Sigmoid colon (tissue), 6 donors: ENCODE measurements at regions not wholly inside any gene's neighbourhood (a gene's known extent, or its start where the extent isn't known, plus 50 kb on each side); places are given as distances from the start of the nearest gene placed in this dataset.

Source experiments
- DNase-seq: peaks from one replicate; pipeline ENCODE4 v3.0.0-alpha.2; 2019
- H3K27ac ChIP-seq, 4 donors: fragments of 200-600 bp; sonication (generic); one replicate each; pipeline ENCODE4 v1.5.1; 2016 to 2019; ENCODE audit warnings: mild to moderate bottlenecking in 1 of 4
- H3K27me3 ChIP-seq, 3 donors: fragments of 200-600 bp; sonication (generic); one replicate each; pipeline ENCODE4 v1.5.1; 2019; ENCODE audit warnings: mild to moderate bottlenecking in 1 of 3
- H3K36me3 ChIP-seq, 4 donors: fragments of 200-600 bp; sonication (generic); one replicate each; pipeline ENCODE4 v1.5.1; 2016 to 2019
- H3K4me1 ChIP-seq, 4 donors: fragments of 200-600 bp; sonication (generic); one replicate each; pipeline ENCODE4 v1.5.1; 2017 to 2019
- H3K4me3 ChIP-seq, 4 donors: fragments of 200-600 bp; sonication (generic); one replicate each; pipeline ENCODE4 v1.5.1; 2017 to 2019; ENCODE audit warnings: mild to moderate bottlenecking in 2 of 4, moderate library complexity in 1 of 4
- H3K9me3 ChIP-seq, 4 donors: fragments of 200-600 bp in 3 of 4; sonication (generic) in 3 of 4; one replicate each; pipeline versions ENCODE4 v1.5.1 to v1.6.1; 2013 to 2019
- EP300 ChIP-seq, 4 donors: sonication (generic); formaldehyde crosslinking; IDR thresholded peaks; one replicate each; pipeline ENCODE4 v1.6.1; 2017; ENCODE audit warnings: antibody characterized with exemption in 4 of 4
- POLR2A ChIP-seq, 2 donors: fragments of 450-650 bp; IDR thresholded peaks; one replicate each; pipeline ENCODE4 v1.6.1; 2016; ENCODE audit warnings: antibody characterized with exemption in 2 of 2, mild to moderate bottlenecking in 2 of 2, moderate library complexity in 2 of 2
- POLR2AphosphoS5 ChIP-seq, 4 donors: sonication (generic); formaldehyde crosslinking; IDR thresholded peaks; one replicate each; pipeline ENCODE4 v1.6.1; 2017; ENCODE audit warnings: antibody characterized with exemption in 4 of 4
- WGBS, 2 donors: extraction: QIAGEN DNeasy Blood & Tissue Kit; methylation state at CpG; one replicate each; pipeline ENCODE4 v1.1.7; 2013; 5-methylcytosine and 5-hydroxymethylcytosine counted together
- intact Hi-C: fragments of 100-400 bp; cut with DNase I; formaldehyde crosslinking; loops from one replicate; pipeline ENCODE4 v1.15.1; 2023
- TF ChIP-seq, protein P1 (sequence below), 4 experiments: fragments of 450-650 bp in 3 of 4; fragments of 200-600 bp in 1 of 4; IDR thresholded peaks; one replicate each; pipeline ENCODE4 v1.5.1; 2016 to 2019; ENCODE audit warnings: antibody characterized with exemption in 4 of 4, mild to moderate bottlenecking in 3 of 4, moderate library complexity in 2 of 4
- donor health status: healthy with polysubstance abuse.
- donor health status: healthy.

DNA sequence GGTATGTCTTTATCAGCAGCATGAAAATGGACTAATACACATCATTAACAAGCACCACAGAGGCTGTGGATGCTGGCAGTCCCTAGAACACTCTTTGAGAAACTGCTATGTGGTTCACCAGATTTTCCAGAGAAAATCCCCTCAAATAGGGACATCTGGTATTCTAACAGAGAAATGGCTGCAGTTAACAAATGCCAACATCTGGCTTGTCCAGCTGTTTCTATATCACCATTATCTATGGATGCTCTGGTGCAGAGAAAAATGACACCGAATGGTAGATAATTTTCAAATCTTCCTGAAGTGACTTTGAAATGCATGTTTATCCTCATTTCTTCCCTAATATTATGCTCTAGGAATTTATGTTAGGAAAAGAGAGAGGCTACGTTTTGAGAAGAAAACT lies 403.5 kb upstream of the PROX1 start:
- 64 to 79% methylated on average over 2 of the region's 2 CpGs for WGBS, 2 donors

DNA sequence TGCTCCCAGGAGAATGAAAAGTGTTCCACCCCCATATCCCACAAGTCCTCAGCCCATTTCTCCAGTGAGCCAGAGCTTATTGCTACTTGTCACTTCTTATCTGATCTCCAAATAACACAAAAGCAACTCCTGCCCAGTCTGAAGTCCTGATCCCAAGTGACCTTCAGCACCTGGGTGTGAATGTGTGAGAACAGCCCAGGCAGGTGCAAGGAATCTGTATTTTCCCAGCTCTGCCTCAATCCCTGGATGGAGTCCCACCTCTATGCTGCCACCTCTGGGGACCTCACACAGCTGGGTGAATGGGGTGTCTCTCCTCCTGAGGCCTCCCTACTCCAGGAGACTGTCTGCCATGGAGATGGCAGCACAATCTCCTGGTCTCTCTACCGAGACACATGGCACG lies 402.4 kb upstream of the PROX1 start:
- whole genome bisulfite sequencing, 2 donors: 44 to 77% methylated on average over 2 of the region's 2 CpGs

More for the DNA sequence above, 403.5 kb upstream of the PROX1 start:
- TF ChIP-seq POLR2A (IDR thresholded peaks at IDR 0.05): no peak
- TF ChIP-seq POLR2AphosphoS5 (IDR thresholded peaks at IDR 0.05): no peak
- TF ChIP-seq, protein P1, sequence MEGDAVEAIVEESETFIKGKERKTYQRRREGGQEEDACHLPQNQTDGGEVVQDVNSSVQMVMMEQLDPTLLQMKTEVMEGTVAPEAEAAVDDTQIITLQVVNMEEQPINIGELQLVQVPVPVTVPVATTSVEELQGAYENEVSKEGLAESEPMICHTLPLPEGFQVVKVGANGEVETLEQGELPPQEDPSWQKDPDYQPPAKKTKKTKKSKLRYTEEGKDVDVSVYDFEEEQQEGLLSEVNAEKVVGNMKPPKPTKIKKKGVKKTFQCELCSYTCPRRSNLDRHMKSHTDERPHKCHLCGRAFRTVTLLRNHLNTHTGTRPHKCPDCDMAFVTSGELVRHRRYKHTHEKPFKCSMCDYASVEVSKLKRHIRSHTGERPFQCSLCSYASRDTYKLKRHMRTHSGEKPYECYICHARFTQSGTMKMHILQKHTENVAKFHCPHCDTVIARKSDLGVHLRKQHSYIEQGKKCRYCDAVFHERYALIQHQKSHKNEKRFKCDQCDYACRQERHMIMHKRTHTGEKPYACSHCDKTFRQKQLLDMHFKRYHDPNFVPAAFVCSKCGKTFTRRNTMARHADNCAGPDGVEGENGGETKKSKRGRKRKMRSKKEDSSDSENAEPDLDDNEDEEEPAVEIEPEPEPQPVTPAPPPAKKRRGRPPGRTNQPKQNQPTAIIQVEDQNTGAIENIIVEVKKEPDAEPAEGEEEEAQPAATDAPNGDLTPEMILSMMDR (IDR thresholded peaks at IDR 0.05): no peak
- no peak for TF ChIP-seq EP300 (IDR thresholded peaks at IDR 0.05)
- Histone ChIP-seq H3K4me1 (no peaks in the 10 kb centered on the region), H3K36me3 (no peaks in the 10 kb centered on the region), H3K27me3 (no peaks in the 10 kb centered on the region), H3K27ac (no peak overlapping the region), H3K9me3 (no peaks in the 10 kb centered on the region), H3K4me3 (no peak overlapping the region)
- no peak for DNase-seq
- intact Hi-C loops: no loop called here

DNA sequence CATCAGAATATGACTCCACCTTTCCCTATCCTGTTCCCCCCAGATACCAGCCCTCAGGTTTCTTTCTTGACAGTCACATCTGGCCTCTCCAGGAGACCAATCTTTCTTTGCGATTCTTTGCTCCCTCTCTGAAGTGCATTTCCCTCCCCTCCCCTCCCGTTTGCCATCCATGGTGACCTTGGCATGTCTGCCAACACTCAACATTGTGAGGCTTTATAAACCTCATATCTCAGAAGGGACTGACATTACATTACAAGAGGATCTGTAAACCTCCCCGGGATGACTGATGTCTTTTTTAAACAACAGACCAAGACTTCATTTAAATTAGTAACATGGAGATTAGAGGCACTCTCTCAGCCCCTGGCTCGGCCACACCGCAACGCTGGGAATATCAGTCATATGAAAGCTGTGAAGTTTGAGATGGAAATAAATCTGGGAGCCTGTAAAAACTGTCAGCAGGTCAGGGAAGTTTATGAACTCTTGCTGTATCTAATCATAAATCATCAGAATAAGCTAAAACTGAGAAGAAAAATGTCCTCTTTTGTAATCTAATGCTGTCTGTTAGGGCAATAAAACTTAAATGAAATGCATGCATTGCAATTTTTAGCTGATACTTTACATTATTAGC lies 401.7 kb upstream of the PROX1 start:
- H3K4me1 ChIP-seq: no peaks in the 10 kb centered on the region
- no peak for TF ChIP-seq POLR2A (IDR thresholded peaks at IDR 0.05)
- no peak for TF ChIP-seq EP300 (IDR thresholded peaks at IDR 0.05)
- TF ChIP-seq, protein P1 (IDR thresholded peaks at IDR 0.05): no peak
- TF ChIP-seq POLR2AphosphoS5 (IDR thresholded peaks at IDR 0.05): no peak
- no peaks in the 10 kb centered on the region for H3K9me3 ChIP-seq
- H3K27me3 ChIP-seq: no peaks in the 10 kb centered on the region
- no peak overlapping the region for H3K4me3 ChIP-seq
- intact Hi-C loops: no loop called here
- H3K36me3 ChIP-seq: no peaks in the 10 kb centered on the region
- no peak for DNase-seq
- no peak overlapping the region for H3K27ac ChIP-seq
- 9 to 45% methylated on average over 6 of the region's 6 CpGs for WGBS, 2 donors

More for the DNA sequence above, 402.4 kb upstream of the PROX1 start:
- Histone ChIP-seq H3K9me3 (no peaks in the 10 kb centered on the region), H3K4me3 (no peak overlapping the region), H3K36me3 (no peaks in the 10 kb centered on the region), H3K27me3 (no peaks in the 10 kb centered on the region), H3K27ac (no peak overlapping the region), H3K4me1 (no peaks in the 10 kb centered on the region)
- DNase-seq: no peak
- intact Hi-C loops: no loop called here
- no peak for TF ChIP-seq POLR2AphosphoS5 (IDR thresholded peaks at IDR 0.05)

DNA sequence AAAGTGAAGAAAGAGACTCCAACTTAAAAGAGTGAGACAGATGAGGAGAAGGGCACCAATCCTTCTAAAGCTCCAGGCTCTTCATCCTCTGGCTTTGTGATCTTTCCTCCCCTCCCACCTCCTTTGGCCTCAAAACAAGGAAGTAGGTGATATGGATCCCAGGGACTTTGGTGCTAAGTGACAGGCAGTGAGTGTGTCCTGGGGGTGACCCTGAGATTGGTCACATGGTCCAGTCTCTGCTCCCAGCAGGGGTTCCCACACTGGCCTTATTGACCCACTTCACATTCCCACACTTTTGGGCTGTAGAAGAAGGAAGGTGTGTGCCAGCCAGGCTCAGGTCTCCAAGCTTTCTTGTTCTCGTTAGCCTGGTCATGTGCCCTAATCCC lies 401.2 kb upstream of the PROX1 start:
- no peak for TF ChIP-seq POLR2A (IDR thresholded peaks at IDR 0.05)
- no peak for TF ChIP-seq EP300 (IDR thresholded peaks at IDR 0.05)
- TF ChIP-seq, protein P1 (IDR thresholded peaks at IDR 0.05): no peak
- no peak for DNase-seq
- Histone ChIP-seq H3K4me1 (no peaks in the 10 kb centered on the region), H3K36me3 (no peaks in the 10 kb centered on the region), H3K9me3 (no peaks in the 10 kb centered on the region), H3K27me3 (no peaks in the 10 kb centered on the region), H3K27ac (no peak overlapping the region), H3K4me3 (no peak overlapping the region)
- intact Hi-C loops: no loop called here
- 87 to 95% methylated on average over 1 of the region's 1 CpG for WGBS, 2 donors

DNA sequence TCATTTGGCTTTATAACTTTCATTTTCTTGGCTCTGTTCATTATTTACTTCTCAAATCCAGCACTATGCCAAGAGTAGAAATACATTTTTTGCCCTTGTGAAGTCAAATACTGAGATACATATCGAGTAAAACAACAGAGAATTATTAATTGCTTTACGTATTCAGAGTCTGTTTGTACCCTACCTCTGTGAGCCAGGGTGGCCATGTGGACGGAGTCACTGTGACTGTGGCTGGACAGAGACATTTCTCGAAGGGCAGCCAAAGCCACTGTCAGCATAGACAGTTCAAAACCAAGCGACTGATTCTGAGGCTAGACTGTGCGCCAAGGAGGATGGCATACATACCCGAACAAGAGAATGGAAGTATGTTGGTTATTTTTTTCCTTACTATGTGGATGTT lies 391.0 kb upstream of the PROX1 start:
- no peaks in the 10 kb centered on the region for H3K9me3 ChIP-seq
- TF ChIP-seq EP300 (IDR thresholded peaks at IDR 0.05) (no peak), POLR2AphosphoS5 (IDR thresholded peaks at IDR 0.05) (no peak), POLR2A (IDR thresholded peaks at IDR 0.05) (no peak)
- TF ChIP-seq, protein P1 (IDR thresholded peaks at IDR 0.05): no peak
- H3K27ac ChIP-seq: no peak overlapping the region
- 90 to 95% methylated on average over 7 of the region's 7 CpGs for WGBS, 2 donors
- H3K4me3 ChIP-seq: no peak overlapping the region
- intact Hi-C loops: no loop called here
- no peaks in the 10 kb centered on the region for H3K36me3 ChIP-seq
- H3K27me3 ChIP-seq: no peaks in the 10 kb centered on the region
- H3K4me1 ChIP-seq: no peaks in the 10 kb centered on the region
- DNase-seq: no peak
